K562 (cell line): ENCODE measurements at regions not wholly inside any gene's neighbourhood (a gene's known extent, or its start where the extent isn't known, plus 50 kb on each side); places are given as distances from the start of the nearest gene placed in this dataset.

ENCODE experiments used
- ATAC-seq: fragments of 200-7000 bp; cut with Tn5 transposase; 3 replicates; pipeline ENCODE4 v1.9.1; 2020; ENCODE audit warnings: moderate library complexity
- BruUV-seq: library from RNA; stranded (reverse); fragments of 400-500 nt; replicated peaks from 2 replicates; lab custom pipeline; 2021; lab: Mats Ljungman, UMichigan
- CTCF ChIA-PET: fragments of 300-600 bp; formaldehyde crosslinking; extraction: SDS; loops from one replicate; lab custom pipeline; 2021; ENCODE audit warnings: low intra/inter-chr PET ratio; lab: Yijun Ruan, JAX
- POLR2A ChIA-PET: fragments of 300-600, 350-650 bp; sonication (Branson Sonifier 250); formaldehyde crosslinking; extraction: SDS; loops from one replicate; lab custom pipeline; 2021; ENCODE audit warnings: antibody characterized with exemption, inconsistent platforms; lab: Yijun Ruan, JAX
- DNase-seq, 4 experiments: peaks; one replicate each; pipeline versions ENCODE4 v3.0.0 to v3.0.0-alpha.2; 2011 to 2018; ENCODE audit warnings: low spot score in 3 of 4, mixed read lengths in 3 of 4; ENCODE audit errors: extremely low read depth in 1 of 4
- FAIRE-seq: peaks from 2 replicates; lab custom pipeline; 2011; peaks lifted over from hg19 to GRCh38; lab: Jason Lieb, UNC
- H2AFZ ChIP-seq: 2 replicates; pipeline ENCODE4 v1.6.0; 2011; ENCODE audit warnings: low read depth, low read length, control low read depth, inconsistent platforms
- H3K27ac ChIP-seq: fragments of 200-600 bp; 3 replicates; pipeline ENCODE4 v1.8.0; 2011; ENCODE audit warnings: low read depth, mild to moderate bottlenecking, control low read depth, inconsistent platforms, low read length, moderate library complexity, mixed read lengths; ENCODE audit errors: extremely low read depth
- H3K27me3 ChIP-seq, 2 experiments: fragments of 300-600 bp in 1 of 2; 2 replicates in 1 of 2; 3 replicates in 1 of 2; pipeline versions ENCODE4 v1.6.0 to v1.8.0; 2011; ENCODE audit warnings: inconsistent platforms in 2 of 2, low read length in 2 of 2, mild to moderate bottlenecking in 1 of 2, mixed read lengths in 1 of 2, moderate library complexity in 1 of 2; ENCODE audit not compliant: control insufficient read depth in 2 of 2, insufficient read depth in 2 of 2
- H3K36me3 ChIP-seq: fragments of 300-600 bp; 3 replicates; pipeline ENCODE4 v1.8.0; 2011; ENCODE audit warnings: mild to moderate bottlenecking, low read length, inconsistent platforms; ENCODE audit not compliant: control insufficient read depth, insufficient read depth
- H3K4me1 ChIP-seq, 2 experiments: fragments of 200-600 bp in 1 of 2; replicated peaks in 1 of 2; 2 replicates in 1 of 2; 3 replicates in 1 of 2; pipeline versions ENCODE4 v1.5.1 to v1.8.0; 2011; ENCODE audit warnings: inconsistent platforms in 2 of 2, low read length in 2 of 2, mild to moderate bottlenecking in 1 of 2, mixed read lengths in 1 of 2, moderate library complexity in 1 of 2; ENCODE audit not compliant: control insufficient read depth in 2 of 2, insufficient read depth in 2 of 2
- H3K4me2 ChIP-seq: 2 replicates; pipeline ENCODE4 v1.6.1; 2011; ENCODE audit warnings: low read length, control low read depth, inconsistent platforms, mixed read lengths; ENCODE audit not compliant: insufficient read depth
- H3K4me3 ChIP-seq: fragments of 200-600 bp; sonication (generic), shearing (Covaris generic); 2 replicates; pipeline ENCODE4 v1.5.1; 2016; ENCODE audit warnings: control low read depth, inconsistent platforms
- H3K79me2 ChIP-seq: fragments of 200-600 bp; 3 replicates; pipeline ENCODE4 v1.8.0; 2011; ENCODE audit warnings: low read length, inconsistent platforms; ENCODE audit not compliant: control insufficient read depth, insufficient read depth
- H3K9ac ChIP-seq, 2 experiments: 2 replicates each; pipeline versions ENCODE4 v1.6.0 to v1.6.1; 2011; ENCODE audit warnings: low read depth in 2 of 2, low read length in 2 of 2, control low read depth in 1 of 2, inconsistent platforms in 1 of 2, mild to moderate bottlenecking in 1 of 2, mixed read lengths in 1 of 2; ENCODE audit not compliant: insufficient read depth in 1 of 2
- H3K9me1 ChIP-seq: one replicate; pipeline ENCODE4 v1.6.0; 2011; ENCODE audit warnings: inconsistent platforms, mild to moderate bottlenecking, low read length, moderate library complexity; ENCODE audit not compliant: control insufficient read depth, insufficient read depth
- H3K9me3 ChIP-seq: replicated peaks from 2 replicates; pipeline ENCODE4 v1.5.1; 2011; ENCODE audit warnings: low read depth, low read length, inconsistent platforms; ENCODE audit not compliant: control insufficient read depth, insufficient read depth
- H4K20me1 ChIP-seq: replicated peaks from 2 replicates; pipeline ENCODE4 v1.6.1; 2011; ENCODE audit warnings: low read length, inconsistent platforms, mixed read lengths; ENCODE audit not compliant: control insufficient read depth, insufficient read depth
- C11orf30 ChIP-seq: fragments of 450-650 bp; IDR thresholded peaks from 2 replicates; pipeline ENCODE4 v1.6.1; 2016; ENCODE audit warnings: low read depth, mild to moderate bottlenecking
- EWSR1 ChIP-seq: fragments of 450-650 bp; IDR thresholded peaks from 2 replicates; pipeline ENCODE4 v1.6.1; 2018; ENCODE audit warnings: borderline replicate concordance, mild to moderate bottlenecking, low read depth, moderate library complexity; ENCODE audit not compliant: partially characterized antibody
- HNRNPUL1 ChIP-seq: fragments of 200-400 bp; formaldehyde crosslinking; IDR thresholded peaks from 2 replicates; pipeline ENCODE4 v1.6.1; 2017; ENCODE audit warnings: low read length
- MEIS2 ChIP-seq: fragments of 450-650 bp; IDR thresholded peaks from 2 replicates; pipeline ENCODE4 v1.6.1; 2014; ENCODE audit warnings: mild to moderate bottlenecking; ENCODE audit not compliant: partially characterized antibody
- MYC ChIP-seq, 2 experiments: fragments of 250-450 bp in 1 of 2; sonication (Bioruptor Pico) in 1 of 2; IDR thresholded peaks; 2 replicates each; pipeline versions ENCODE4 v1.5.1 to v1.6.1; 2012 to 2021; ENCODE audit warnings: low read depth in 2 of 2, borderline replicate concordance in 1 of 2, improper control_type of control experiment in 1 of 2, low read length in 1 of 2, mild to moderate bottlenecking in 1 of 2, moderate library complexity in 1 of 2
- NFXL1 ChIP-seq: fragments of 450-650 bp; formaldehyde crosslinking; IDR thresholded peaks from 2 replicates; pipeline ENCODE4 v1.4.0; 2021; ENCODE audit warnings: mild to moderate bottlenecking
- POLR3G ChIP-seq: IDR thresholded peaks from 2 replicates; pipeline ENCODE4 v1.6.1; 2011; ENCODE audit not compliant: insufficient read length, insufficient replicate concordance; ENCODE audit errors: extremely low read depth
- WGBS: fragments of 100-300 bp; shearing (Covaris generic); methylation state at CpG from one replicate; pipeline ENCODE4 v1.1.6; 2016; ENCODE audit warnings: low coverage, mixed read lengths; ENCODE audit not compliant: insufficient coverage; ENCODE audit errors: missing lambda C conversion rate; 5-methylcytosine and 5-hydroxymethylcytosine counted together
- in situ Hi-C: fragments of 300-500 bp; cut with MboI; formaldehyde crosslinking; loops from 4 replicates; pipeline ENCODE4 v1.15.0; 2018; ENCODE audit warnings: inconsistent platforms, mixed read lengths
- intact Hi-C: fragments of 100-400 bp; cut with micrococcal nuclease; formaldehyde crosslinking; loops from 2 replicates; pipeline ENCODE4 v1.14.2; 2022

DNA sequence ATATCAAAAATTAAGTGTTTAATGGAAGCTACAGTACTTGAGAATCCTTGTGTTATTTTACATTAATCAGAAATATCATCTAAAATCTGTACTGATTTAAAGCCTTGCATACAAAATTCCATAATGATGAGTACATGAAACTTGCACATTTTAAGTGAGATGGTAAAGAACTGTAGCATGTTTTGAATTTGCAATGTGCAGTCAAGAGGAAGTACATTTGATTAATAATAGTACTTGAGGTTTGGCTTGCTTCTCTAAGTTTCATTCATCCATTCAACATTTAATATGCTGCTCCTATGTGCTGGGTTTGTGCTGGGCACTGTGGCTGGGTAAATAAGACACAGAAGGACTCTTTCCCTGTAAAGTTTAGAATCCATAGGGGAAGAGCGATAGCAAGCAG lies 332.3 kb downstream of the CNTN3 start:
- no TSS peak for BruUV-seq
- FAIRE-seq = no peak
- no peaks in the 10 kb centered on the region for H4K20me1 ChIP-seq
- intact Hi-C loops (no loop called here), in situ Hi-C loops (no loop called here)
- H2AFZ ChIP-seq = no peak overlapping the region
- H3K27ac ChIP-seq = no peak overlapping the region
- no peak for ATAC-seq
- H3K79me2 ChIP-seq = no peaks in the 10 kb centered on the region
- no peaks in the 10 kb centered on the region for H3K27me3 ChIP-seq
- WGBS = 0% methylated on average over 1 of the region's 1 CpG
- CTCF ChIA-PET = no interaction called here
- no peaks in the 10 kb centered on the region for H3K4me1 ChIP-seq
- no peak overlapping the region for H3K9ac ChIP-seq
- POLR2A ChIA-PET = no interaction called here
- no peaks in the 10 kb centered on the region for H3K9me1 ChIP-seq
- H3K4me3 ChIP-seq = no peak overlapping the region
- no peak for DNase-seq
- no peak overlapping the region for H3K4me2 ChIP-seq
- H3K36me3 ChIP-seq = no peaks in the 10 kb centered on the region
- no peaks in the 10 kb centered on the region for H3K9me3 ChIP-seq
- TF ChIP-seq NFXL1 (no peak), C11orf30 (no peak)

- ChIA-PET CTCF (no interaction called here), POLR2A (no interaction called here)
- H3K79me2 ChIP-seq = no peaks in the 10 kb centered on the region
- TF ChIP-seq MEIS2 = no peak
- no peak for TF ChIP-seq POLR3G
- no peak for TF ChIP-seq HNRNPUL1
- no peak for TF ChIP-seq MYC (IDR thresholded peaks at IDR 0.05; ENCODE audit: low read depth, low read length)
- TF ChIP-seq MYC (CRISPR knock-in tag; IDR thresholded peaks at IDR 0.05; ENCODE audit: borderline replicate concordance, low read depth) = no peak
- no peak for TF ChIP-seq EWSR1
- H3K27me3 ChIP-seq = no peaks in the 10 kb centered on the region
- DNase-seq = no peak
- H3K4me2 ChIP-seq = no peak overlapping the region
- intact Hi-C loops (no loop called here), in situ Hi-C loops (no loop called here)
- no peak for FAIRE-seq
- H3K9me1 ChIP-seq = no peaks in the 10 kb centered on the region
- no peaks in the 10 kb centered on the region for H4K20me1 ChIP-seq
- H3K27ac ChIP-seq = no peak overlapping the region
- WGBS = 0% methylated on average over 1 of the region's 1 CpG
- H3K4me3 ChIP-seq = no peak overlapping the region
- no TSS peak for BruUV-seq
- H2AFZ ChIP-seq = no peak overlapping the region
- ATAC-seq = no peak
- H3K9me3 ChIP-seq = no peaks in the 10 kb centered on the region
- H3K36me3 ChIP-seq = no peaks in the 10 kb centered on the region
- H3K9ac ChIP-seq = no peak overlapping the region
- no peaks in the 10 kb centered on the region for H3K4me1 ChIP-seq
Observed at GRCh38 chr3:74281705-74282104, 332.8 kb downstream of the CNTN3 start.
